Common myeloid progenitor, CD34-positive (primary cell): ENCODE measurements at regions not wholly inside any gene's neighbourhood (a gene's known extent, or its start where the extent isn't known, plus 50 kb on each side); places are given as distances from the start of the nearest gene placed in this dataset.

Source experiments
- CTCF ChIA-PET: fragments of 350-600 bp; sonication (Branson Sonifier 250); formaldehyde crosslinking; loops from one replicate; lab custom pipeline; 2021; ENCODE audit warnings: antibody characterized with exemption; lab: Charles Lee
- POLR2A ChIA-PET: fragments of 350-600 bp; sonication (Branson Sonifier 250); formaldehyde crosslinking; loops from one replicate; lab custom pipeline; 2021; ENCODE audit warnings: antibody characterized with exemption; lab: Charles Lee
- DNase-seq, 3 donors: peaks; one replicate each; pipeline versions ENCODE4 v3.0.0 to v3.0.0-alpha.2; 2013
- H3K27ac ChIP-seq, 2 experiments: 1 replicate in 1 of 2; 2 replicates in 1 of 2; pipeline ENCODE4 v1.7.0; 2013; ENCODE audit warnings: inconsistent platforms in 2 of 2, low read length in 2 of 2, mild to moderate bottlenecking in 2 of 2, low read depth in 1 of 2, moderate library complexity in 1 of 2; ENCODE audit not compliant: severe bottlenecking in 2 of 2, insufficient read depth in 1 of 2, poor library complexity in 1 of 2
- H3K27me3 ChIP-seq, 5 experiments: replicated peaks in 2 of 5; 1 replicate in 3 of 5; 2 replicates in 2 of 5; pipeline versions ENCODE4 v1.6.1 to v1.7.0; 2013; ENCODE audit warnings: low read length in 4 of 5, mild to moderate bottlenecking in 2 of 5, moderate library complexity in 2 of 5, inconsistent platforms in 1 of 5; ENCODE audit not compliant: insufficient read depth in 5 of 5, control insufficient read depth in 4 of 5
- H3K36me3 ChIP-seq, 4 experiments: 1 replicate in 2 of 4; 2 replicates in 2 of 4; pipeline versions ENCODE4 v1.6.1 to v1.7.0; 2013; ENCODE audit warnings: low read length in 3 of 4, control low read depth in 1 of 4, mild to moderate bottlenecking in 1 of 4; ENCODE audit not compliant: control insufficient read depth in 4 of 4, insufficient read depth in 4 of 4
- H3K4me1 ChIP-seq, 4 experiments: 1 replicate in 3 of 4; 2 replicates in 1 of 4; pipeline versions ENCODE4 v1.6.1 to v1.7.1; 2013; ENCODE audit warnings: low read length in 3 of 4, mild to moderate bottlenecking in 3 of 4, control low read depth in 1 of 4, inconsistent platforms in 1 of 4, moderate library complexity in 1 of 4; ENCODE audit not compliant: control insufficient read depth in 4 of 4, insufficient read depth in 4 of 4; ENCODE audit errors: control extremely low read depth in 1 of 4
- H3K4me3 ChIP-seq, 7 experiments: 1 replicate in 4 of 7; 2 replicates in 3 of 7; pipeline versions ENCODE4 v1.5.1 to v1.7.0; 2013; ENCODE audit warnings: mild to moderate bottlenecking in 7 of 7, low read length in 6 of 7, moderate library complexity in 6 of 7, inconsistent platforms in 2 of 7, low read depth in 2 of 7, control low read depth in 1 of 7; ENCODE audit not compliant: insufficient read depth in 4 of 7, control insufficient read depth in 1 of 7; ENCODE audit errors: extremely low read depth in 1 of 7
- H3K9me3 ChIP-seq, 5 experiments: 1 replicate in 4 of 5; 2 replicates in 1 of 5; pipeline versions ENCODE4 v1.6.1 to v1.7.1; 2013; ENCODE audit warnings: low read length in 4 of 5, mild to moderate bottlenecking in 2 of 5, inconsistent platforms in 1 of 5, low read depth in 1 of 5, moderate library complexity in 1 of 5; ENCODE audit not compliant: control insufficient read depth in 4 of 5, insufficient read depth in 2 of 5; ENCODE audit errors: control extremely low read depth in 1 of 5
- WGBS: methylation state at CpG from one replicate; pipeline ENCODE4 v1.1.5; 2013; ENCODE audit not compliant: insufficient coverage; 5-methylcytosine and 5-hydroxymethylcytosine counted together

- Histone ChIP-seq H3K9me3 (peaks cover 0 to 4% (median 0%) of the 10 kb centered on the region in 5 experiments), H3K4me1 (no peaks in the 10 kb centered on the region), H3K27ac (no peak overlapping the region), H3K27me3 (peaks cover 0 to 10% (median 0%) of the 10 kb centered on the region in 5 experiments), H3K36me3 (no peaks in the 10 kb centered on the region), H3K4me3 (no peak overlapping the region)
- ChIA-PET POLR2A (interaction anchor here (0.7 kb wide), 1 partner anchor 94 kb away, joined by 3 read pairs; no protein-coding TSS in a partner anchor), CTCF (no interaction called here)
- no peak for DNase-seq
- 100% methylated on average over 5 of the region's 9 CpGs for WGBS
Observed at GRCh38 chr9:86500667-86501435, 146.6 kb upstream of the TUT7 start.

DNA sequence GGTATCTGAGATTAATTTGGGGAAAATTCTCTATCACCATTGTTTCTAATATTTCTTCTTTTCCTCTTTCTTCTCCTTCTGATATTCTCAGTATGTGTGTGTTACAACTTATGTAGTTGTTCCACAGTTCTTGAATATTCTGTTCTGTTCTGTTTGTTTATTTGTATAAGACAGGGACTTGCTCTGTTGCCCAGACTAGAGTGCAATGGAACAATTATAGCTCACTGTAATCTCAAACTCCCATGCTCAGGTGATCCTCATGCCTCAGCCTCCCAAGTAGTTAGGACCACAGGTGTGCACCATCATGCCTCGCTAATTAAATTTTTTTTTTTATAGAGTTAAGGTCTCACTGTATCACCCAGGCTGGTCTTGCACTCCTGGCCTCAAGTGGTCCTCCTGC lies 145.8 kb upstream of the TUT7 start:
- Histone ChIP-seq H3K4me3 (no peak overlapping the region), H3K36me3 (no peaks in the 10 kb centered on the region), H3K9me3 (peaks cover 0 to 4% (median 0%) of the 10 kb centered on the region in 5 experiments), H3K4me1 (no peaks in the 10 kb centered on the region), H3K27me3 (peaks cover 0 to 10% (median 0%) of the 10 kb centered on the region in 5 experiments), H3K27ac (no peak overlapping the region)
- ChIA-PET CTCF (no interaction called here), POLR2A (no interaction called here)
- no peak for DNase-seq
- WGBS: no CpG with 5 or more reads among the region's 1 CpG

DNA sequence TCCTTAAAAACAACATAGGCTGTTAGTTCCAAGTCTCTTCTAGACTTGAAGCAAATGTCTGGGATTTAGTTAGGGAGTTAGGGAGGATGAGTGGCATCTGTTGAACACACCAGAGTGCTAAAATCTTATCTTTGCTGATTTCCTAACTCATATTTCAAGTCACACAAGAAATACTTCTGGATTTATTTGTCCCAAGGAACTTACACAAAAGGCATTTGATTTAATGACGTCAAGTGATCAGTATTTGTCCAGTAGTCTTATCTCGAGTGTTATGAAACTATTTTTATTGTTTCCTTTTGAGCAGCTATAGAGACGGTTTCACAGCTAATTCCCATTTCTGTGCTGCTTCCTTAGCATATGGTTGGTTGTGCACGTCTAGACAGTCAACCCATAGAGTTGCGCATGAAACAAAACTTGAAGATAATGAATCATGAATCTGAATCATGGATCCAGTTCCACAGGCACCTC lies 140.5 kb upstream of the TUT7 start:
- no peaks in the 10 kb centered on the region for H3K4me1 ChIP-seq
- ChIA-PET POLR2A (no interaction called here), CTCF (no interaction called here)
- H3K27me3 ChIP-seq: peaks cover 0 to 8% (median 0%) of the 10 kb centered on the region in 5 experiments
- DNase-seq: no peak
- H3K36me3 ChIP-seq: no peaks in the 10 kb centered on the region
- no peak overlapping the region for H3K27ac ChIP-seq
- WGBS: 53% methylated on average over 2 of the region's 5 CpGs
- no peak overlapping the region for H3K4me3 ChIP-seq
- no peaks in the 10 kb centered on the region for H3K9me3 ChIP-seq

- no peaks in the 10 kb centered on the region for H3K36me3 ChIP-seq
- H3K9me3 ChIP-seq: no peaks in the 10 kb centered on the region
- ChIA-PET CTCF (no interaction called here), POLR2A (no interaction called here)
- no peak for DNase-seq
- 88% methylated on average over 6 of the region's 8 CpGs for WGBS
- no peaks in the 10 kb centered on the region for H3K4me1 ChIP-seq
- no peak overlapping the region for H3K27ac ChIP-seq
- H3K4me3 ChIP-seq: no peak overlapping the region
- peaks cover 0 to 8% (median 0%) of the 10 kb centered on the region in 5 experiments for H3K27me3 ChIP-seq
Observed at GRCh38 chr9:86491468-86492266, 137.5 kb upstream of the TUT7 start.

GRCh38 chr9:86488794-86489193 lies 134.6 kb upstream of the TUT7 start:
- CTCF ChIA-PET: interaction anchor here (1.2 to 4.6 kb wide), 2 partner anchors 10 to 835 kb away, joined by 3 to 46 read pairs; no protein-coding TSS in a partner anchor
- POLR2A ChIA-PET: no interaction called here
- Histone ChIP-seq H3K4me1 (peaks cover 0 to 4% (median 2%) of the 10 kb centered on the region in 4 experiments), H3K27me3 (peaks cover 0 to 8% (median 0%) of the 10 kb centered on the region in 5 experiments), H3K4me3 (no peak overlapping the region), H3K9me3 (no peaks in the 10 kb centered on the region), H3K36me3 (no peaks in the 10 kb centered on the region), H3K27ac (no peak overlapping the region)
- no peak for DNase-seq
- WGBS: 94% methylated on average over 5 of the region's 7 CpGs

- Histone ChIP-seq H3K27me3 (peaks cover 0 to 8% (median 0%) of the 10 kb centered on the region in 5 experiments), H3K9me3 (no peaks in the 10 kb centered on the region), H3K36me3 (no peaks in the 10 kb centered on the region), H3K4me1 (peaks cover 0 to 4% (median 2%) of the 10 kb centered on the region in 4 experiments), H3K27ac (no peak overlapping the region), H3K4me3 (no peak overlapping the region)
- ChIA-PET POLR2A (no interaction called here), CTCF (interaction anchor here (0.6 to 4.6 kb wide), 4 partner anchors 9 to 844 kb away, joined by 3 to 46 read pairs (median 4); no protein-coding TSS in a partner anchor)
- no peak for DNase-seq
- WGBS: 94% methylated on average over 6 of the region's 6 CpGs
Observed at GRCh38 chr9:86488345-86488744, 134.1 kb upstream of the TUT7 start.
